ENCODE measurements at regions not wholly inside any gene's neighbourhood (a gene's known extent, or its start where the extent isn't known, plus 50 kb on each side); places are given as distances from the start of the nearest gene placed in this dataset.

GRCh38 chrX:110951472-110952269 is 144.3 kb upstream of the PAK3 start:
- H3K4me3 ChIP-seq (ENCODE audit: low read depth, low read length), result no peak overlapping the region
- no peak for DNase-seq (ENCODE audit: low read depth)
- no peak for TF ChIP-seq CTCF (IDR thresholded peaks at IDR 0.05; ENCODE audit: insufficient read depth, low read depth, low read length, missing control alignments)

- no peak for TF ChIP-seq CTCF (IDR thresholded peaks at IDR 0.05; ENCODE audit: insufficient read depth, low read depth, low read length, missing control alignments)
- H3K4me3 ChIP-seq (ENCODE audit: low read depth, low read length), result no peak overlapping the region
- DNase-seq (ENCODE audit: low read depth), result no peak
These were observed 149.4 kb upstream of the CHRDL1 start for GRCh38 chrX:110944751-110945675.

GRCh38 chrX:110944311-110944750 is 148.7 kb upstream of the CHRDL1 start:
- no peak for DNase-seq (ENCODE audit: low read depth)
- H3K4me3 ChIP-seq (ENCODE audit: low read depth, low read length), result no peak overlapping the region
- TF ChIP-seq CTCF (IDR thresholded peaks at IDR 0.05; ENCODE audit: insufficient read depth, low read depth, low read length, missing control alignments), result no peak

GRCh38 chrX:110941906-110942305 is 146.3 kb upstream of the CHRDL1 start:
- TF ChIP-seq CTCF (IDR thresholded peaks at IDR 0.05; ENCODE audit: insufficient read depth, low read depth, low read length, missing control alignments), result no peak
- no peak for DNase-seq (ENCODE audit: low read depth)
- no peak overlapping the region for H3K4me3 ChIP-seq (ENCODE audit: low read depth, low read length)

GRCh38 chrX:110938977-110939732 is 143.5 kb upstream of the CHRDL1 start:
- DNase-seq (ENCODE audit: low read depth), result no peak
- TF ChIP-seq CTCF (IDR thresholded peaks at IDR 0.05; ENCODE audit: insufficient read depth, low read depth, low read length, missing control alignments), result no peak
- no peak overlapping the region for H3K4me3 ChIP-seq (ENCODE audit: low read depth, low read length)

- TF ChIP-seq CTCF (IDR thresholded peaks at IDR 0.05; ENCODE audit: insufficient read depth, low read depth, low read length, missing control alignments), result no peak
- DNase-seq (ENCODE audit: low read depth), result no peak
- no peak overlapping the region for H3K4me3 ChIP-seq (ENCODE audit: low read depth, low read length)
These were observed 129.3 kb upstream of the CHRDL1 start for GRCh38 chrX:110924871-110925270.
